Glutamatergic neuron (in vitro differentiated cells): ENCODE measurements at regions not wholly inside any gene's neighbourhood (a gene's known extent, or its start where the extent isn't known, plus 50 kb on each side); places are given as distances from the start of the nearest gene placed in this dataset.

Experiments
- DNase-seq: peaks from one replicate; pipeline ENCODE4 v3.0.0; 2022
- H3K27ac Mint-ChIP-seq: one replicate; pipeline ENCODE4 v1.8.0; 2020; ENCODE audit warnings: mild to moderate bottlenecking, mixed read lengths, inconsistent platforms; ENCODE audit not compliant: unreplicated experiment
- H3K27me3 Mint-ChIP-seq: one replicate; pipeline ENCODE4 v1.8.0; 2020; ENCODE audit warnings: mild to moderate bottlenecking, moderate library complexity, mixed read lengths, inconsistent platforms; ENCODE audit not compliant: unreplicated experiment
- H3K36me3 Mint-ChIP-seq: one replicate; pipeline ENCODE4 v1.8.0; 2020; ENCODE audit warnings: mild to moderate bottlenecking, mixed read lengths, inconsistent platforms; ENCODE audit not compliant: unreplicated experiment
- H3K4me1 Mint-ChIP-seq: one replicate; pipeline ENCODE4 v1.8.0; 2020; ENCODE audit warnings: mild to moderate bottlenecking, low read depth, mixed read lengths, inconsistent platforms; ENCODE audit not compliant: unreplicated experiment
- H3K4me3 Mint-ChIP-seq: one replicate; pipeline ENCODE4 v1.8.0; 2020; ENCODE audit warnings: mild to moderate bottlenecking, mixed read lengths, inconsistent platforms; ENCODE audit not compliant: unreplicated experiment
- H3K9me3 Mint-ChIP-seq: one replicate; pipeline ENCODE4 v1.8.0; 2020; ENCODE audit warnings: mild to moderate bottlenecking, moderate library complexity, mixed read lengths, inconsistent platforms; ENCODE audit not compliant: unreplicated experiment
- TF ChIP-seq, protein P1 (sequence below): fragments of 200-600 bp; sonication (generic); IDR thresholded peaks from one replicate; pipeline ENCODE4 v1.5.0; 2021; ENCODE audit not compliant: partially characterized antibody, unreplicated experiment

DNA sequence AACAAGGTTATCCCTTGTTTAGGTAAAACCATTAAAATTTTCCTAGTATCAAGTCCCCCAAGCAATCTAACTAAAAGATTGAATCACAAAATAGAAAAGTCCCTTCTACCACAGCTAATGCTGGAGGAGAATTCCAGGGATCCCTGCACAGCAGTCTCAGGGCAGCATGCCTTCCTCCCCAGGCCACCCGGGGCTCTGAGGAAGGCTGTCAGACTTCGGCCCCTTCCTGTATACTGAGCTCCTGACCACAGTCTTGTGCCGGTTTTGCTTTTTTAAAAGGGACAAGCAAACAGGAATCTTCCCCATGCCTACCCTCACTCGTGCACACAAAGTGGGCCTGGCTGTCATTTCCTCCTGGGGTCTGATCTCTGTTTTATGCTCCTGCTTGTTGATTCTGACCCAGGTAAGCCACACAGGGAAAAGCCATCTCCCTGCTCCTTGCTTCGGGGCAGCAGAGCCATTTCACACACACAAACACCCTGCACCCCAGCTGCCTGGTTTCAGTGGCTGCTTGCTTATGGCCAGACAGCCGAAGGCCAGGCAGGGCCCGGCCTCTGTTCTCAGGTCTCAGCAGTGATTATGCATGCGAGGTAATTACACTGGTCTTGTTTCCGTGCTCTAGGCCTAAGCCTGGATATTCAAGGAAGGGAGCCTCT is 211.9 kb downstream of the NXNL2 start:
- DNase-seq, result peak; percentile 39
- no peak overlapping the region for H3K4me3 Mint-ChIP-seq
- no peaks in the 10 kb centered on the region for H3K36me3 Mint-ChIP-seq
- peak overlapping the region; percentile 79 for H3K27ac Mint-ChIP-seq
- H3K9me3 Mint-ChIP-seq, result peaks cover 5% of the 10 kb centered on the region
- H3K4me1 Mint-ChIP-seq, result peaks cover 31% of the 10 kb centered on the region
- peaks cover 4% of the 10 kb centered on the region for H3K27me3 Mint-ChIP-seq
- TF ChIP-seq, protein P1, sequence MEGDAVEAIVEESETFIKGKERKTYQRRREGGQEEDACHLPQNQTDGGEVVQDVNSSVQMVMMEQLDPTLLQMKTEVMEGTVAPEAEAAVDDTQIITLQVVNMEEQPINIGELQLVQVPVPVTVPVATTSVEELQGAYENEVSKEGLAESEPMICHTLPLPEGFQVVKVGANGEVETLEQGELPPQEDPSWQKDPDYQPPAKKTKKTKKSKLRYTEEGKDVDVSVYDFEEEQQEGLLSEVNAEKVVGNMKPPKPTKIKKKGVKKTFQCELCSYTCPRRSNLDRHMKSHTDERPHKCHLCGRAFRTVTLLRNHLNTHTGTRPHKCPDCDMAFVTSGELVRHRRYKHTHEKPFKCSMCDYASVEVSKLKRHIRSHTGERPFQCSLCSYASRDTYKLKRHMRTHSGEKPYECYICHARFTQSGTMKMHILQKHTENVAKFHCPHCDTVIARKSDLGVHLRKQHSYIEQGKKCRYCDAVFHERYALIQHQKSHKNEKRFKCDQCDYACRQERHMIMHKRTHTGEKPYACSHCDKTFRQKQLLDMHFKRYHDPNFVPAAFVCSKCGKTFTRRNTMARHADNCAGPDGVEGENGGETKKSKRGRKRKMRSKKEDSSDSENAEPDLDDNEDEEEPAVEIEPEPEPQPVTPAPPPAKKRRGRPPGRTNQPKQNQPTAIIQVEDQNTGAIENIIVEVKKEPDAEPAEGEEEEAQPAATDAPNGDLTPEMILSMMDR, result no peak

DNA sequence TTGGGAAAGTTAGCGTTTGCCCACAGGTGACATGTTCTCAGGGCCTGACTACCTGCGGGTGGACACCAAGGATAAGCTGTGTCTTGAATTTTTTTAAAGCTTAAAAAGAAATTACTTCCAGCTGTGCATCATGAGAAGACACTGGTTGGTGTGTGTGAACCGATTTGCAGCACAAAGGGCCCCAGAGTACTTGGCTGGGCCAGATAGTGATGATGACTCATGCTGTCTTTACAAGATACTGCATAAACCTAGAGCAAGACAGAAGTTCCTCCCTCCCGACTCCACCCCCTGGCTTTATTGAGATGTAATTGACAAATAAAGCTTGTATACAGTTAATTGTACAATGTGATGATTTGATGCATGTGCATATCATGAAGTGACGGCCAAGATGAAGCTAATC is 212.8 kb downstream of the NXNL2 start:
- DNase-seq, result no peak
- H3K9me3 Mint-ChIP-seq, result peaks cover 5% of the 10 kb centered on the region
- H3K27ac Mint-ChIP-seq, result no peak overlapping the region
- H3K36me3 Mint-ChIP-seq, result no peaks in the 10 kb centered on the region
- TF ChIP-seq, protein P1, result no peak
- H3K4me3 Mint-ChIP-seq, result no peak overlapping the region
- H3K27me3 Mint-ChIP-seq, result peaks cover 5% of the 10 kb centered on the region
- H3K4me1 Mint-ChIP-seq, result peaks cover 34% of the 10 kb centered on the region

DNA sequence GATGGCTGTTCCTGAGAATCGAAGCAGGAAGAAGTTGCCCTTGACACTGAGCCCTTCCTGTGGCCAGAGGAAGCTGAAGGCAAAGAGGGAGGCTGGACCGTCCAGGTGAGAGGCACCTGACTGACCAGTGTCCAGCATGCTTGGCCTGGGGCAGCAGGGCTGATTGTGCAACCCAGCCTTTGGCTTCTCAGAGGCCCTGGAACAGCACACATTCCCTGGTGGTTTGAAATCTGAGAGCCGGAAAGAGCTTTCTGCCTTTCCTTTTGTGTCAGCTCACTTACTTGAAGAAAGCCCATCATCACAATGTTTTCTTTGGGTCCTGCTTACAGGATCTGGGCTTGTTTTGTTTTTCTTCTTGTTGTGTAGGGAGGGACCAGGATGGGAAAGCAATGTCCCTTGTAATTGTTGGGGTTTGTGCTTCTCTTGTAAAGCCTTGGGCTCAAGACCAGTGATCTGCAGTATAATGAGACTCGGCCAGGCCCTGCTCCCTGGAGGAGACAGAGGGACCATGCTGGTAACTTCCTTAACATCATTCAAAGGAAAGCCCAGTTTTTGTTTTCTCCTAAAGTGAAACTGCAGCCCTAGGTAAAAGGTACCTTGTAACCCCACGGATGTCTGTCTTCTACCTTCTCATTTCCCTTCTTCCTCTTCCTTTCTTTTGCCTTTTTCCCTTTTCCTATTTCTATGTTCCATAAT is 213.7 kb downstream of the NXNL2 start:
- Mint-ChIP-seq H3K4me3 (no peak overlapping the region), H3K4me1 (peaks cover 41% of the 10 kb centered on the region), H3K27me3 (peaks cover 6% of the 10 kb centered on the region), H3K36me3 (no peaks in the 10 kb centered on the region), H3K27ac (peak overlapping the region; percentile 54), H3K9me3 (peaks cover 5% of the 10 kb centered on the region)
- TF ChIP-seq, protein P1, result no peak
- peak; percentile 27 for DNase-seq

DNA sequence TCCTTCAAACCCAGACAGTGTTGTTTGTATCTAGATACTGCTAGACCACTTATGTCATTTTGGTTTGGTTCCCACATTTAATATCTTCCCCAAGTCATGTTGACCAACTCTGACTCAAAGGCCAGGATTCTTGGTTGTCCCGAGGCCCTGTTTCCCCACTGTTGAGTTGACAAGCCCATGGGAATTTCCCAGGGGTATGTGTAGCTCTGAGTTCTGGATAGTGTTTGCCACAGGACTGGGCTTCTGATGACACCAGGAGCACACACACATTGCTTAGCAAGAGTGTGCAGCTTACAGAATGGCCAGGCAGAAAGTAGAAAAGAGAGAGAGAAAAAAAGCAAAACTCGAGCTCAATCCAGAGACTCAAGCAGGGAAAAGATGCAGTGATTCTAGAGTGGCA is 214.4 kb downstream of the NXNL2 start:
- peaks cover 45% of the 10 kb centered on the region for H3K4me1 Mint-ChIP-seq
- DNase-seq, result no peak
- H3K4me3 Mint-ChIP-seq, result no peak overlapping the region
- no peak overlapping the region for H3K27ac Mint-ChIP-seq
- peaks cover 5% of the 10 kb centered on the region for H3K9me3 Mint-ChIP-seq
- H3K36me3 Mint-ChIP-seq, result no peaks in the 10 kb centered on the region
- peaks cover 6% of the 10 kb centered on the region for H3K27me3 Mint-ChIP-seq
- TF ChIP-seq, protein P1, result no peak

DNA sequence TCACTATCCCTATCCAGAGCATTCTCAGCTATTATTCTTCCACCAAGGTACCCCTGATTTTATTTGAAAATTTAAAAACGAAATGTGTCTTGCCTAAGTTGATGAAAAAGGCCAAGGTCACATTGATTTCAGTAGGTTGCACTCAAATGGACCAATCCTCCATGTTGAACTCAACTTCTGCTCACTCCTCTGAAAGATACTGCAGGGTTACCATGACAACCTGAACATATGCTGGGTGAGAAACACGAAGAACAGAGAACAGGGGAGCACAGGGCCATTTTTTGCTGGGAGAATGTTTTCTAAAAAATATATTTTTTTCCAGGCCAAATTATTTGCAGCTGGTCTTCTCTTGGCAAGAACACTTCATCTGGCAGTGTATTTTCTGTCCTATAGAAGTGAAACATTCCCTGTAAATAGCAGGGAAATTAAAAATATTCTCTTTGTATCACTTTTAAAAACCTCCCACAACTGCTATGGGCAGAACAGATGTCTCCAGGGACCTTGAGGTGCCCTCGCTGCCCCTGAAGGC is 215.9 kb downstream of the NXNL2 start:
- H3K4me3 Mint-ChIP-seq, result no peak overlapping the region
- no peak for DNase-seq
- peaks cover 44% of the 10 kb centered on the region for H3K4me1 Mint-ChIP-seq
- no peaks in the 10 kb centered on the region for H3K36me3 Mint-ChIP-seq
- H3K27me3 Mint-ChIP-seq, result peaks cover 5% of the 10 kb centered on the region
- TF ChIP-seq, protein P1, result no peak
- peaks cover 5% of the 10 kb centered on the region for H3K9me3 Mint-ChIP-seq
- H3K27ac Mint-ChIP-seq, result no peak overlapping the region
